NK-92 (cell line): ENCODE measurements at regions not wholly inside any gene's neighbourhood (a gene's known extent, or its start where the extent isn't known, plus 50 kb on each side); places are given as distances from the start of the nearest gene placed in this dataset.
A peak's percentile ranks its signal among the peaks of the same experiment; 100 is the strongest.

ENCODE experiments used
- DNase-seq: peaks from one replicate; lab custom pipeline; 2025; ENCODE audit not compliant: unreplicated experiment; lab: John Stamatoyannopoulos, UW

GRCh38 chr1:181142096-181142958, 53.8 kb downstream of the IER5 start:
- no peak for DNase-seq

GRCh38 chr1:181143102-181143859, 54.8 kb downstream of the IER5 start:
- no peak for DNase-seq

- no peak for DNase-seq
These were observed 55.7 kb downstream of the IER5 start for GRCh38 chr1:181144238-181144637.

GRCh38 chr1:181148636-181149035, 60.1 kb downstream of the IER5 start:
- DNase-seq, result no peak

GRCh38 chr1:181149326-181150125, 61.0 kb downstream of the IER5 start:
- DNase-seq, result peak; percentile 41

- DNase-seq, result no peak
These were observed 61.8 kb downstream of the IER5 start for GRCh38 chr1:181150273-181150672.

- DNase-seq, result no peak
These were observed 62.3 kb downstream of the IER5 start for GRCh38 chr1:181150842-181151241.

- no peak for DNase-seq
These were observed 63.2 kb downstream of the IER5 start for GRCh38 chr1:181151378-181152326.

- no peak for DNase-seq
These were observed 64.6 kb downstream of the IER5 start for GRCh38 chr1:181152892-181153633.

- no peak for DNase-seq
These were observed 65.1 kb downstream of the IER5 start for GRCh38 chr1:181153634-181153961.

- no peak for DNase-seq
These were observed 66.8 kb downstream of the IER5 start for GRCh38 chr1:181155339-181155738.

- no peak for DNase-seq
These were observed 71.1 kb downstream of the IER5 start for GRCh38 chr1:181159451-181160140.

- no peak for DNase-seq
These were observed 71.8 kb downstream of the IER5 start for GRCh38 chr1:181160322-181160721.

- no peak for DNase-seq
These were observed 72.7 kb downstream of the IER5 start for GRCh38 chr1:181160998-181161870.

GRCh38 chr1:181163662-181164061, 75.2 kb downstream of the IER5 start:
- no peak for DNase-seq

GRCh38 chr1:181166377-181167196, 78.1 kb downstream of the IER5 start:
- DNase-seq, result no peak

GRCh38 chr1:181169281-181169865, 80.9 kb downstream of the IER5 start:
- no peak for DNase-seq
